ENCODE measurements at regions not wholly inside any gene's neighbourhood (a gene's known extent, or its start where the extent isn't known, plus 50 kb on each side); places are given as distances from the start of the nearest gene placed in this dataset.
"Not testable (repeated sequence)": the region's sequence is repeated elsewhere in the genome, so short reads cannot be mapped to it uniquely, and the experiment has no call there.

GRCh38 chr9:32092031-32092430, 292.4 kb upstream of the ACO1 start:
- DNase-seq (ENCODE audit: low spot score): no peak
- Mint-ChIP-seq H3K4me3 (no peak overlapping the region), H3K36me3 (ENCODE audit: low read depth) (no peaks in the 10 kb centered on the region), H3K9me3 (no peaks in the 10 kb centered on the region), H3K27me3 (ENCODE audit: insufficient read depth) (no peaks in the 10 kb centered on the region), H3K27ac (no peak overlapping the region), H3K4me1 (ENCODE audit: low read depth) (no peaks in the 10 kb centered on the region)
- intact Hi-C loops (cut with micrococcal nuclease): no loop called here

- no peaks in the 10 kb centered on the region for H3K9me3 Mint-ChIP-seq
- intact Hi-C loops (cut with micrococcal nuclease): no loop called here
- H3K27ac Mint-ChIP-seq: no peak overlapping the region
- no peaks in the 10 kb centered on the region for H3K27me3 Mint-ChIP-seq (ENCODE audit: insufficient read depth)
- H3K36me3 Mint-ChIP-seq (ENCODE audit: low read depth): no peaks in the 10 kb centered on the region
- no peak for DNase-seq (ENCODE audit: low spot score)
- no peak overlapping the region for H3K4me3 Mint-ChIP-seq
- H3K4me1 Mint-ChIP-seq (ENCODE audit: low read depth): no peaks in the 10 kb centered on the region
Measured at GRCh38 chr9:32117291-32117690, 267.2 kb upstream of the ACO1 start.

GRCh38 chr9:32128546-32128945, 255.9 kb upstream of the ACO1 start:
- H3K4me3 Mint-ChIP-seq: no peak overlapping the region
- no peak for DNase-seq (ENCODE audit: low spot score)
- H3K36me3 Mint-ChIP-seq (ENCODE audit: low read depth): no peaks in the 10 kb centered on the region
- H3K27ac Mint-ChIP-seq: no peak overlapping the region
- intact Hi-C loops (cut with micrococcal nuclease): loop anchor here (10.0 kb wide), 1 partner anchor 56 kb away; no protein-coding TSS in a partner anchor
- no peaks in the 10 kb centered on the region for H3K27me3 Mint-ChIP-seq (ENCODE audit: insufficient read depth)
- H3K9me3 Mint-ChIP-seq: no peaks in the 10 kb centered on the region
- no peaks in the 10 kb centered on the region for H3K4me1 Mint-ChIP-seq (ENCODE audit: low read depth)

- H3K27ac Mint-ChIP-seq; H3K9me3 Mint-ChIP-seq; H3K36me3 Mint-ChIP-seq (ENCODE audit: low read depth); H3K4me3 Mint-ChIP-seq; DNase-seq (ENCODE audit: low spot score); H3K27me3 Mint-ChIP-seq (ENCODE audit: insufficient read depth); H3K4me1 Mint-ChIP-seq (ENCODE audit: low read depth); intact Hi-C loops (cut with micrococcal nuclease): not testable (repeated sequence)
Measured at GRCh38 chr9:32130709-32131108, 253.7 kb upstream of the ACO1 start.

DNA sequence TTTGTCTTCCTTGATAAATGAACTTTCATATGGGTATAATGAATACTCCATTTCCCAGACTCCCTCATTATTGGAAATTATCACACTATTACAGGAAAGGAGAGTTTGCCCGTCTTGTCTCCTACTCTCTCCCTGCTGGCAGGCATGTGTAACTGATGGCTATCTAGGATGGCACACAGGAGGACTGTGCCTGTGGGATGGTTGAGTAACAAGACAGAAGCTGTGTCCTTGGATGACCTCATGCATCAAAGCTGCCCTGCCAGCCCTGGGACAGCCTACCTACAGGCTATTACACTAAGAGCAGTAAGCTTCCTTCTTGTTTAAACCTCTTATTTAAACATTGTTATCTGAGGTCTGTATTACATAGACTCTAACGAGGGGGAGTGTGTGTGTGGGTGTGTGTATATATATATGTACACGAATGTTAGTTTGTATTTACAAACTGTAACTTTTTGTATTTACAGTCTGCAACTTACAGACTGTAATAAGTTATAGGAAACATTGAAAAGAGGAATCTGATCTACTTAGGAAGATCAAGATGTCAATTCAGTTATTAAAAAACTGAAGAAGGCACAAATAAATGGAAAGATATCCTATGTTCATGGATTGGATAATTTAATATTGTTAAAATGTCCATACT, 247.6 kb upstream of the ACO1 start:
- DNase-seq (ENCODE audit: low spot score): no peak
- H3K9me3 Mint-ChIP-seq: no peaks in the 10 kb centered on the region
- no peak overlapping the region for H3K4me3 Mint-ChIP-seq
- H3K4me1 Mint-ChIP-seq (ENCODE audit: low read depth): no peaks in the 10 kb centered on the region
- H3K27ac Mint-ChIP-seq: no peak overlapping the region
- no peaks in the 10 kb centered on the region for H3K27me3 Mint-ChIP-seq (ENCODE audit: insufficient read depth)
- intact Hi-C loops (cut with micrococcal nuclease): no loop called here
- no peaks in the 10 kb centered on the region for H3K36me3 Mint-ChIP-seq (ENCODE audit: low read depth)

- no peaks in the 10 kb centered on the region for H3K36me3 Mint-ChIP-seq (ENCODE audit: low read depth)
- H3K27ac Mint-ChIP-seq: no peak overlapping the region
- no peak overlapping the region for H3K4me3 Mint-ChIP-seq
- no peaks in the 10 kb centered on the region for H3K4me1 Mint-ChIP-seq (ENCODE audit: low read depth)
- no peaks in the 10 kb centered on the region for H3K27me3 Mint-ChIP-seq (ENCODE audit: insufficient read depth)
- intact Hi-C loops (cut with micrococcal nuclease): no loop called here
- no peak for DNase-seq (ENCODE audit: low spot score)
- peaks cover 9% of the 10 kb centered on the region for H3K9me3 Mint-ChIP-seq
Measured at GRCh38 chr9:32142074-32142473, 242.4 kb upstream of the ACO1 start.

DNA sequence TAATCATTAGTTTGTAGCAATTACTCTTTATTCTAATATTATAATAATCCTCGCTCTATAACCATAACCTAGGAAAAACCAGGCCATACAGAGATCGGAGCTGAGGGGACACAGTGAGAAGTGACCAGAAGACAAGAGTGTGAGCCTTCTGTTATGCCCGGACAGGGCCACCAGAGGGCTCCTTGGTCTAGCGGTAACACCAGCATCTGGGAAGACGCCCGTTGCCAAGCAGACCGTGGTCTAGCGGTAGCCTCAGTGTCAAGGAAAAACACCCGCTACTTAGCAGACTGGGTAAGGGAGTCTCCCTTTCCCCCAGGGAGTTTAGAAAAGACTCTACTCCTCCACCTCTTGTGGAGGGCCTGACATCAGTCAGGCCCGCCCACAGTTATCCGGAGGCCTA, 235.9 kb upstream of the ACO1 start:
- H3K4me1 Mint-ChIP-seq (ENCODE audit: low read depth); DNase-seq (ENCODE audit: low spot score); H3K27me3 Mint-ChIP-seq (ENCODE audit: insufficient read depth); H3K36me3 Mint-ChIP-seq (ENCODE audit: low read depth); H3K27ac Mint-ChIP-seq; H3K4me3 Mint-ChIP-seq; H3K9me3 Mint-ChIP-seq: not testable (repeated sequence)
- intact Hi-C loops (cut with micrococcal nuclease): loop anchor here (5.0 kb wide), 1 partner anchor 674 kb away; no protein-coding TSS in a partner anchor

DNA sequence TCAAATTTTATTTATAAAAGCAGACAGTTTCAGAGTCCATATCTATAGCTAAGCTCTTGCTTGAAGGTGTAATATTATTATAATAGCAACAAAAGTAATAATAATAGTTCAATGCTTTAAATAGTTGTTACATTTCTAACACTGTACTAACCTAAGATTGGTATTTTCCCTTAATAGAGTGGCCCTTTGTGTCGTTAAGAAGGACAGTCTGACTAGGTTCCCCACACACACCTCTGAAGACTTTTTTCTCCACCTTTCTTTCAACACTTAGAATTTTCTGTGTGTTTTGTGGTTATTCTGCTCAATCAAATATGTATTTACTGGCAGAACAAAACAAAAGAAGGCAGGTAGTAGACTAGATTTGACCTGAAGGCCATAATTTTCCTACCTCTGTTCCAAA, 223.2 kb upstream of the ACO1 start:
- Mint-ChIP-seq H3K36me3 (ENCODE audit: low read depth) (no peaks in the 10 kb centered on the region), H3K4me1 (ENCODE audit: low read depth) (no peaks in the 10 kb centered on the region), H3K4me3 (no peak overlapping the region), H3K9me3 (no peaks in the 10 kb centered on the region), H3K27me3 (ENCODE audit: insufficient read depth) (no peaks in the 10 kb centered on the region), H3K27ac (no peak overlapping the region)
- no peak for DNase-seq (ENCODE audit: low spot score)
- intact Hi-C loops (cut with micrococcal nuclease): no loop called here

DNA sequence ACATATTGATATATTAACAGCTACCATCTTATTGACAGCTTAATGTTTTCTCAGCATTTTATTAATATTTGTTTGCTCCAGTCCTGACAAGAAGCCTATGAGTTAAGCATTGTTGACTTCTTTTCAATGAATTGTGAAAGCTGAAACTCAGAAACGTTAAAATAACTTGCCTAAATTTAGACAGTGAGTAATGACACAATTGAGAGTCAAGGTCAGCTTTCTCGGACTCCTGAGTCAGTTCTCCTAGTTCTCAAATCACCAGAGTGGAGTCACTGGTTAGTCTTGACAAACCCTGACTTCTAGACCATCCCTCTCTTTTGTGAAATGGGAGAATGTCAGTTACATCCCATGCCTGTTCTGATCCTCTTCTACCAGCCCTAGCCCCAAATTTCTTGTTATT, 222.7 kb upstream of the ACO1 start:
- Mint-ChIP-seq H3K9me3 (no peaks in the 10 kb centered on the region), H3K4me1 (ENCODE audit: low read depth) (no peaks in the 10 kb centered on the region), H3K27ac (no peak overlapping the region), H3K36me3 (ENCODE audit: low read depth) (no peaks in the 10 kb centered on the region), H3K4me3 (no peak overlapping the region), H3K27me3 (ENCODE audit: insufficient read depth) (no peaks in the 10 kb centered on the region)
- intact Hi-C loops (cut with micrococcal nuclease): no loop called here
- DNase-seq (ENCODE audit: low spot score): no peak

- H3K27ac Mint-ChIP-seq; H3K9me3 Mint-ChIP-seq; H3K36me3 Mint-ChIP-seq (ENCODE audit: low read depth); intact Hi-C loops (cut with micrococcal nuclease); H3K4me3 Mint-ChIP-seq; H3K27me3 Mint-ChIP-seq (ENCODE audit: insufficient read depth); H3K4me1 Mint-ChIP-seq (ENCODE audit: low read depth); DNase-seq (ENCODE audit: low spot score): not testable (repeated sequence)
Measured at GRCh38 chr9:32166316-32166715, 218.1 kb upstream of the ACO1 start.

- H3K4me1 Mint-ChIP-seq (ENCODE audit: low read depth): no peaks in the 10 kb centered on the region
- H3K27ac Mint-ChIP-seq: no peak overlapping the region
- no peaks in the 10 kb centered on the region for H3K9me3 Mint-ChIP-seq
- H3K27me3 Mint-ChIP-seq (ENCODE audit: insufficient read depth): peaks cover 2% of the 10 kb centered on the region
- no peaks in the 10 kb centered on the region for H3K36me3 Mint-ChIP-seq (ENCODE audit: low read depth)
- H3K4me3 Mint-ChIP-seq: no peak overlapping the region
- DNase-seq (ENCODE audit: low spot score): no peak
- intact Hi-C loops (cut with micrococcal nuclease): no loop called here
Measured at GRCh38 chr9:32171339-32171738, 213.1 kb upstream of the ACO1 start.

DNA sequence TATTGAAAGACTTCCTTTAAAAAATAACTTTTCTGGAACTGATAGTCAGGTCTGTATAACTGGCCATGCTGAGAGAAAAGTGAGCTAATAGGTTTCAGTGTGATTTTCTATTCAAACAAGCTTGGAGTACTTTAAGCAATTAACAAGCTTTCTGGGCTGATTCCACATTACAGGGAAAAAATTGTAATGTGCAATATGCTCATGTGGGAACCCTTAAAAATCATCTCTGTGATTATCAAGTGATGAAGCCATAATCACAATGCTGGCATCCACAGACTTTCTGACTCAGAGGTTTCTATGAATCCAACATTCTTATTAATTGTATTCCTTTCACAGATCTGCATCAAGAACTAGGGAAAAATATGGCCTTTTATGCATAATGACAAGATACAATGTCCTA, 212.2 kb upstream of the ACO1 start:
- H3K4me3 Mint-ChIP-seq: no peak overlapping the region
- intact Hi-C loops (cut with micrococcal nuclease): no loop called here
- no peak for DNase-seq (ENCODE audit: low spot score)
- no peaks in the 10 kb centered on the region for H3K9me3 Mint-ChIP-seq
- no peaks in the 10 kb centered on the region for H3K4me1 Mint-ChIP-seq (ENCODE audit: low read depth)
- H3K36me3 Mint-ChIP-seq (ENCODE audit: low read depth): no peaks in the 10 kb centered on the region
- H3K27me3 Mint-ChIP-seq (ENCODE audit: insufficient read depth): peaks cover 2% of the 10 kb centered on the region
- no peak overlapping the region for H3K27ac Mint-ChIP-seq

GRCh38 chr9:32177396-32177795, 207.0 kb upstream of the ACO1 start:
- H3K4me1 Mint-ChIP-seq (ENCODE audit: low read depth): no peaks in the 10 kb centered on the region
- H3K27ac Mint-ChIP-seq: no peak overlapping the region
- H3K36me3 Mint-ChIP-seq (ENCODE audit: low read depth): no peaks in the 10 kb centered on the region
- H3K4me3 Mint-ChIP-seq: no peak overlapping the region
- peaks cover 2% of the 10 kb centered on the region for H3K27me3 Mint-ChIP-seq (ENCODE audit: insufficient read depth)
- H3K9me3 Mint-ChIP-seq: no peaks in the 10 kb centered on the region
- DNase-seq (ENCODE audit: low spot score): no peak
- intact Hi-C loops (cut with micrococcal nuclease): no loop called here

- H3K4me3 Mint-ChIP-seq: no peak overlapping the region
- H3K4me1 Mint-ChIP-seq (ENCODE audit: low read depth): no peaks in the 10 kb centered on the region
- H3K27ac Mint-ChIP-seq: no peak overlapping the region
- H3K9me3 Mint-ChIP-seq: no peaks in the 10 kb centered on the region
- no peaks in the 10 kb centered on the region for H3K36me3 Mint-ChIP-seq (ENCODE audit: low read depth)
- no peaks in the 10 kb centered on the region for H3K27me3 Mint-ChIP-seq (ENCODE audit: insufficient read depth)
- no peak for DNase-seq (ENCODE audit: low spot score)
- intact Hi-C loops (cut with micrococcal nuclease): loop anchor here (10.0 kb wide), 1 partner anchor 56 kb away; no protein-coding TSS in a partner anchor
Measured at GRCh38 chr9:32180597-32180996, 203.8 kb upstream of the ACO1 start.
